ENCODE measurements at regions not wholly inside any gene's neighbourhood (a gene's known extent, or its start where the extent isn't known, plus 50 kb on each side); places are given as distances from the start of the nearest gene placed in this dataset.

- ChIA-PET CTCF (no interaction called here), POLR2A (no interaction called here)
- H3K4me3 Mint-ChIP-seq = no peak overlapping the region
- no peaks in the 10 kb centered on the region for H3K36me3 Mint-ChIP-seq (ENCODE audit: low read depth)
- no peaks in the 10 kb centered on the region for H3K4me1 Mint-ChIP-seq
- H3K9me3 Mint-ChIP-seq = peaks cover 2% of the 10 kb centered on the region
- H3K27me3 Mint-ChIP-seq = no peaks in the 10 kb centered on the region
- no peak overlapping the region for H3K27ac Mint-ChIP-seq
- DNase-seq = no peak
These were observed 381.3 kb upstream of the SPRED2 start for GRCh38 chr2:65813631-65814173.

- POLR2A ChIA-PET = no interaction called here
- no peaks in the 10 kb centered on the region for H3K36me3 Mint-ChIP-seq (ENCODE audit: low read depth)
- peaks cover 2% of the 10 kb centered on the region for H3K9me3 Mint-ChIP-seq
- no peak for DNase-seq
- CTCF ChIA-PET = no interaction called here
- H3K4me3 Mint-ChIP-seq = no peak overlapping the region
- H3K4me1 Mint-ChIP-seq = no peaks in the 10 kb centered on the region
- H3K27me3 Mint-ChIP-seq = no peaks in the 10 kb centered on the region
- H3K27ac Mint-ChIP-seq = no peak overlapping the region
These were observed 380.5 kb upstream of the SPRED2 start for GRCh38 chr2:65812887-65813286.

- Mint-ChIP-seq H3K4me3 (no peak overlapping the region), H3K27me3 (no peaks in the 10 kb centered on the region), H3K27ac (no peak overlapping the region), H3K36me3 (ENCODE audit: low read depth) (no peaks in the 10 kb centered on the region), H3K4me1 (no peaks in the 10 kb centered on the region), H3K9me3 (peaks cover 2% of the 10 kb centered on the region)
- CTCF ChIA-PET = no interaction called here
- no peak for DNase-seq
- POLR2A ChIA-PET = no interaction called here
These were observed 375.5 kb upstream of the SPRED2 start for GRCh38 chr2:65807942-65808341.

GRCh38 chr2:65804777-65805176, 372.4 kb upstream of the SPRED2 start:
- no peak overlapping the region for H3K4me3 Mint-ChIP-seq
- H3K9me3 Mint-ChIP-seq = peaks cover 2% of the 10 kb centered on the region
- H3K27ac Mint-ChIP-seq = no peak overlapping the region
- H3K4me1 Mint-ChIP-seq = no peaks in the 10 kb centered on the region
- no peak for DNase-seq
- no peaks in the 10 kb centered on the region for H3K27me3 Mint-ChIP-seq
- ChIA-PET POLR2A (no interaction called here), CTCF (interaction anchor here (0.5 kb wide), 1 partner anchor 387 kb away, joined by 3 read pairs; no protein-coding TSS in a partner anchor)
- H3K36me3 Mint-ChIP-seq (ENCODE audit: low read depth) = no peaks in the 10 kb centered on the region

GRCh38 chr2:65802298-65802942, 370.0 kb upstream of the SPRED2 start:
- ChIA-PET POLR2A (no interaction called here), CTCF (no interaction called here)
- Mint-ChIP-seq H3K4me1 (no peaks in the 10 kb centered on the region), H3K4me3 (no peak overlapping the region), H3K27me3 (no peaks in the 10 kb centered on the region), H3K36me3 (ENCODE audit: low read depth) (no peaks in the 10 kb centered on the region), H3K27ac (no peak overlapping the region), H3K9me3 (no peaks in the 10 kb centered on the region)
- no peak for DNase-seq

- ChIA-PET CTCF (no interaction called here), POLR2A (no interaction called here)
- no peak overlapping the region for H3K4me3 Mint-ChIP-seq
- H3K4me1 Mint-ChIP-seq = no peaks in the 10 kb centered on the region
- no peak overlapping the region for H3K27ac Mint-ChIP-seq
- no peaks in the 10 kb centered on the region for H3K9me3 Mint-ChIP-seq
- no peaks in the 10 kb centered on the region for H3K27me3 Mint-ChIP-seq
- no peaks in the 10 kb centered on the region for H3K36me3 Mint-ChIP-seq (ENCODE audit: low read depth)
- DNase-seq = no peak
These were observed 368.6 kb upstream of the SPRED2 start for GRCh38 chr2:65800998-65801397.

GRCh38 chr2:65799141-65799854, 366.9 kb upstream of the SPRED2 start:
- H3K9me3 Mint-ChIP-seq = no peaks in the 10 kb centered on the region
- CTCF ChIA-PET = no interaction called here

GRCh38 chr2:65798641-65799040, 366.2 kb upstream of the SPRED2 start:
- Mint-ChIP-seq H3K4me1 (no peaks in the 10 kb centered on the region), H3K9me3 (no peaks in the 10 kb centered on the region), H3K27ac (no peak overlapping the region), H3K27me3 (no peaks in the 10 kb centered on the region), H3K36me3 (ENCODE audit: low read depth) (no peaks in the 10 kb centered on the region), H3K4me3 (no peak overlapping the region)
- POLR2A ChIA-PET = no interaction called here
- no peak for DNase-seq
- CTCF ChIA-PET = no interaction called here

More at GRCh38 chr2:65799141-65799854, 366.9 kb upstream of the SPRED2 start:
- H3K27ac Mint-ChIP-seq = no peak overlapping the region
- H3K27me3 Mint-ChIP-seq = no peaks in the 10 kb centered on the region
- no peak for DNase-seq
- H3K4me3 Mint-ChIP-seq = no peak overlapping the region
- POLR2A ChIA-PET = no interaction called here
- no peaks in the 10 kb centered on the region for H3K36me3 Mint-ChIP-seq (ENCODE audit: low read depth)
- no peaks in the 10 kb centered on the region for H3K4me1 Mint-ChIP-seq

GRCh38 chr2:65794994-65795393, 362.6 kb upstream of the SPRED2 start:
- no peaks in the 10 kb centered on the region for H3K4me1 Mint-ChIP-seq
- H3K9me3 Mint-ChIP-seq = no peaks in the 10 kb centered on the region
- H3K27me3 Mint-ChIP-seq = no peaks in the 10 kb centered on the region
- no peak for DNase-seq
- no peak overlapping the region for H3K27ac Mint-ChIP-seq
- H3K4me3 Mint-ChIP-seq = no peak overlapping the region
- ChIA-PET CTCF (interaction anchor here (0.6 kb wide), 1 partner anchor 55 kb away, joined by 5 read pairs; no protein-coding TSS in a partner anchor), POLR2A (no interaction called here)
- H3K36me3 Mint-ChIP-seq (ENCODE audit: low read depth) = no peaks in the 10 kb centered on the region

GRCh38 chr2:65791404-65791975, 359.1 kb upstream of the SPRED2 start:
- H3K27ac Mint-ChIP-seq = no peak overlapping the region
- H3K4me3 Mint-ChIP-seq = no peak overlapping the region
- H3K4me1 Mint-ChIP-seq = no peaks in the 10 kb centered on the region
- H3K9me3 Mint-ChIP-seq = no peaks in the 10 kb centered on the region
- H3K27me3 Mint-ChIP-seq = no peaks in the 10 kb centered on the region
- POLR2A ChIA-PET = no interaction called here
- no peaks in the 10 kb centered on the region for H3K36me3 Mint-ChIP-seq (ENCODE audit: low read depth)
- CTCF ChIA-PET = no interaction called here
- no peak for DNase-seq

GRCh38 chr2:65790676-65790935, 358.2 kb upstream of the SPRED2 start:
- DNase-seq = no peak
- POLR2A ChIA-PET = no interaction called here
- Mint-ChIP-seq H3K9me3 (no peaks in the 10 kb centered on the region), H3K36me3 (ENCODE audit: low read depth) (no peaks in the 10 kb centered on the region), H3K27ac (no peak overlapping the region), H3K27me3 (no peaks in the 10 kb centered on the region), H3K4me1 (no peaks in the 10 kb centered on the region), H3K4me3 (no peak overlapping the region)
- CTCF ChIA-PET = no interaction called here

GRCh38 chr2:65789923-65790675, 357.7 kb upstream of the SPRED2 start:
- no peaks in the 10 kb centered on the region for H3K27me3 Mint-ChIP-seq
- ChIA-PET CTCF (no interaction called here), POLR2A (no interaction called here)
- no peaks in the 10 kb centered on the region for H3K4me1 Mint-ChIP-seq
- DNase-seq = no peak
- H3K36me3 Mint-ChIP-seq (ENCODE audit: low read depth) = no peaks in the 10 kb centered on the region
- no peak overlapping the region for H3K27ac Mint-ChIP-seq
- no peak overlapping the region for H3K4me3 Mint-ChIP-seq
- no peaks in the 10 kb centered on the region for H3K9me3 Mint-ChIP-seq

GRCh38 chr2:65788556-65788955, 356.2 kb upstream of the SPRED2 start:
- H3K36me3 Mint-ChIP-seq (ENCODE audit: low read depth) = no peaks in the 10 kb centered on the region

More at GRCh38 chr2:65788556-65788955, 356.2 kb upstream of the SPRED2 start:
- Mint-ChIP-seq H3K4me1 (no peaks in the 10 kb centered on the region), H3K27me3 (no peaks in the 10 kb centered on the region), H3K9me3 (no peaks in the 10 kb centered on the region), H3K27ac (no peak overlapping the region), H3K4me3 (no peak overlapping the region)
- CTCF ChIA-PET = interaction anchor here (0.6 kb wide), 1 partner anchor 1286 kb away, joined by 3 read pairs; no protein-coding TSS in a partner anchor
- POLR2A ChIA-PET = no interaction called here
- DNase-seq = no peak

Measured in activated CD4-positive, alpha-beta T cell treated with anti-CD3 and anti-CD28 coated beads, Interleukin-2, amount 10 ng/mL, durations not matched to agents 7 days and 5 days (primary cell).